Activated naive CD8-positive, alpha-beta T cell treated with anti-CD3 and anti-CD28 coated beads, Interleukin-2, amount 10 ng/mL, durations not matched to agents 7 days and 5 days (primary cell): ENCODE measurements at regions not wholly inside any gene's neighbourhood (a gene's known extent, or its start where the extent isn't known, plus 50 kb on each side); places are given as distances from the start of the nearest gene placed in this dataset.

ENCODE experiments used
- ATAC-seq: fragments of 150-1000 bp; cut with Tn5 transposase; one replicate; pipeline ENCODE4 v1.10.0; 2021; ENCODE audit warnings: low read depth, moderate library complexity
- POLR2A ChIA-PET: fragments of 350-600 bp; sonication (Branson Sonifier 250); formaldehyde crosslinking; loops from one replicate; lab custom pipeline; 2021; ENCODE audit warnings: antibody characterized with exemption; lab: Charles Lee
- DNase-seq: peaks from one replicate; pipeline ENCODE4 v3.0.0; 2021
- H3K27ac Mint-ChIP-seq: one replicate; pipeline ENCODE4 v1.8.0; 2022; ENCODE audit warnings: mild to moderate bottlenecking, mixed read lengths
- H3K27me3 Mint-ChIP-seq: one replicate; pipeline ENCODE4 v1.8.0; 2022; ENCODE audit warnings: mild to moderate bottlenecking, moderate library complexity, mixed read lengths
- H3K36me3 Mint-ChIP-seq: one replicate; pipeline ENCODE4 v1.8.0; 2021; ENCODE audit warnings: mild to moderate bottlenecking, mixed read lengths
- H3K4me1 Mint-ChIP-seq: one replicate; pipeline ENCODE4 v1.8.0; 2021; ENCODE audit warnings: mixed read lengths
- H3K4me3 Mint-ChIP-seq: one replicate; pipeline ENCODE4 v1.8.0; 2022; ENCODE audit warnings: mild to moderate bottlenecking, moderate library complexity, mixed read lengths
- H3K9me3 Mint-ChIP-seq: one replicate; pipeline ENCODE4 v1.8.0; 2021; ENCODE audit warnings: mixed read lengths

DNA sequence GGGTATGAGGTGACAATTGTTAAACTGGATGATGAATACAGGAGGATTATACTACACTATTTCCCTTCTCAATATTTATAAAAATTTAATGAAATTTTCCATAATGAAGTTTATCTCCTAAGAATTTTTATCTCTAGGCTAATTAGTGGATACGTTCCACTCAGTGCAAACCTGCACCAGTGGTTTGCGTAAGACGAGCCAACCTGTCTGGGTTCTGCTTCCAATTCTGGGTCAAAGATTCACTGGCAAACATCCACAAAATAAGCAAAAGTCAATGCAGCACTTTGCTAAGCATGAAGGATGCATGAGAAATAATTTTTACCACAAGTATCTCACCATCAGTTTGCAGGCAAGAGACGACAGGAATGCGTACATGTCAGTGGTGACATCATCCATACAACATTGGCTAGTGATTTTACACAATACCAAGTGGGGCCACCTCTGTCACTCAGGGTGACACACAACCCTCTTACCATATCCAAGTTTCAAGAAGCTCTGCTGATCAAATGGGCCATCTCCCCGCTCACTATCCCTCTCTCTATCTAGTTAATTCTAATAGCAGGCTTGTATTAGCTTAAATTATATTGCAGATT lies 51.7 kb downstream of the FAM50B start:
- DNase-seq (no peak), ATAC-seq (no peak)
- Mint-ChIP-seq H3K4me3 (no peak overlapping the region), H3K27me3 (peaks cover 7% of the 10 kb centered on the region), H3K36me3 (no peaks in the 10 kb centered on the region), H3K9me3 (no peaks in the 10 kb centered on the region), H3K27ac (no peak overlapping the region), H3K4me1 (no peaks in the 10 kb centered on the region)
- POLR2A ChIA-PET, result no interaction called here

DNA sequence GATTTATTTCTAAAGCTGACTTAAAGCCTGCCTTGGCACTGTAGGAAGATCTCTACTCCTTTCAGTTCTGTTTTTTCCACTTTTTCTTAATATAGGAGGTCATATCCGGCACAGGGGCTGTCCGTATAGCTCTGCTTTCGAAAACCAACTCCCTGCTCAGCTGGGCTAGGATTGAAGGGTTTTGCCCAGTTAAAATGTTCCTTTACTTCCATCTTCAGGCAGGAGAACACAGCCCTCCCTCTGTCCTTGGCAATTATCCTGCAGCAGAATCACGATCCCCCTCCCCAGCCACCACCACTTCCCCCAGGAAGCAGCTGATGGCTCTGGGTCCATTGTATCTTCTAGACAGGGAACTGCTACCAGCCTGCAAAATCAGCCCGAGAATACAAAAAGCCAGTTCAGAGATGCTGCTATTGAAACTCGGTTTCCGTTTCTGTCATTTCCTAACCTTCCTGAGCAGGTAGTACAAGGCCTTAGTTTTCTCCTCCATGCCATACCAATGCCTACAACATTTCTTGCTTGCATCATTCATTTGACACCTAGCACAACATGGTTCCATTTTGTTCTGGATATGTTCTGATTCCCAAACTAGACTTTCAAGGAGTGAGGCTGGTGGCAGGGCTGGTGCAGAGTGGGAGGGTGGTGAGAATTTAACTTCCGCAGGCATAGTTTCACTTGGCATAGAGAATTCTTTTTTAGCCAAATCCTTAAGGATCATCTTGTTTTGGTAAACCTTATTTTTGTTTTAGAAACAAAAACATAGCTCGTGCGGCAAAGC lies 53.9 kb downstream of the FAM50B start:
- peaks cover 24% of the 10 kb centered on the region for H3K27me3 Mint-ChIP-seq
- no peaks in the 10 kb centered on the region for H3K36me3 Mint-ChIP-seq
- no peak overlapping the region for H3K27ac Mint-ChIP-seq
- DNase-seq (no peak), ATAC-seq (no peak)
- no peaks in the 10 kb centered on the region for H3K9me3 Mint-ChIP-seq
- no peak overlapping the region for H3K4me3 Mint-ChIP-seq
- no peaks in the 10 kb centered on the region for H3K4me1 Mint-ChIP-seq
- POLR2A ChIA-PET, result no interaction called here

DNA sequence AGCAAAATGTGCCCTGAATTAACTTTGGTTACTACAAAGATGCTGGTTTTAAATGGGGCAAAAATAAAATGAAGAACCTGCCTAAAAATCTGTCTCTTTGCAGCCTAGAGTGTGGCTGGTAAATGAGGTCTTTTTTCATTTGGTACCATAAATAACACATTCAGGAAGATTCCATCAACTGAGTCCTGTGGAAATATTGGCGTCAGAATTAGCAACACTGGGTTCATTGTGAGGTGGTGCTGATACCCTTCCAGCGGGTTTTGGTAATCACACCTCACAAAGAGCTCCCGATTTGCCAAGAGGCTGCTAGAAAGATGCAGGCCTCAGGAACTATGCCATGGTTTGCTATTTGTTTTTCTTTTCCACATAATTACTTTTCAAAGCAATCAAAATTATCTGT lies 55.3 kb downstream of the FAM50B start:
- H3K4me1 Mint-ChIP-seq, result no peaks in the 10 kb centered on the region
- POLR2A ChIA-PET, result no interaction called here

DNA sequence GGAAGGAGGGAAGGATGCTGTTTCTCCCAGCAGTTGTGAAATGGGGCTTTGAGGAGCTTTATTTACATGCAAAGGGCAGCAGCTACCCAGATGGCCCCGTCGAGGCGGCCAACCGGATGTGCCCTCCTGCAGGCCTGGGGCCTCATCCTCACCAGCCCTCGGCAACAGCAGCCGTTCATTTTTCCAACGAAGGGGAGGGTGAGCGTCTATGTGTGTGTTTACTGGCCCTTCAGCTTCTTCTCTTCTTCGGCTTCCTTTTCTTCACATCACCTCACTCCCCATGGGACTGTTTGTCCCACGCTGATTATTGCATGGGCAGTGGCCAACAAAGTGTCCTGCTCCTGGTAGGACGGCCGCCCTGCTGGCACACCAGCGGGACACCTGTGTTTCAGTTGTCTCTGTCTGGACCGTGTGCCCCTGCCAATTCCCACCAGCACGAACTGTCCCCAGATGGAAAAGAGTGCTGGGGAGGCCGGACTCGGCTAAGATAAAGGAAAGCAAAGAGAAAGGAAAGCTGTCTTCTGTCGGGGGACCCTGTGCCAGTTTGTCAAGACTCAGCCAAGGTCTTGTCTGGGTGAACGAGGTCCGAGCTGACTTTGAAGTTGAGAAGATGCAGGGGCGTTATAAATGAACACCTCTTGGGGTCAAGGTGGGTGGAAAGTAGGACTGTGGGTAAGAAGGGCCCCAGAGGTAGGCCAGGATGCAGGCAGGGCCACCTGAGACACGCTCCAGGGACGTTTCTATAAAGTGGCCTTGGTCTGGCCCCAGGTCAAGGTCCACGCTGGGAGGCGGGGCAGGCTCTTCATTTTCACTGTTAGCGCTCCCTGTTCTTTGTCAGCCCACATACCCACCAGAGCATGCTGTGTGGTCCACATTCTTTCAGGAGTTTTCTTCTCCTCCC lies 57.0 kb downstream of the FAM50B start:
- no peaks in the 10 kb centered on the region for H3K36me3 Mint-ChIP-seq
- POLR2A ChIA-PET, result no interaction called here
- H3K9me3 Mint-ChIP-seq, result no peaks in the 10 kb centered on the region
- no peak overlapping the region for H3K4me3 Mint-ChIP-seq
- peaks cover 45% of the 10 kb centered on the region for H3K27me3 Mint-ChIP-seq
- ATAC-seq (no peak), DNase-seq (no peak)
- H3K27ac Mint-ChIP-seq, result no peak overlapping the region
- H3K4me1 Mint-ChIP-seq, result no peaks in the 10 kb centered on the region

More for the DNA sequence above, 55.3 kb downstream of the FAM50B start:
- H3K9me3 Mint-ChIP-seq, result no peaks in the 10 kb centered on the region
- no peak for ATAC-seq
- H3K27ac Mint-ChIP-seq, result no peak overlapping the region
- DNase-seq, result no peak
- no peak overlapping the region for H3K4me3 Mint-ChIP-seq
- no peaks in the 10 kb centered on the region for H3K36me3 Mint-ChIP-seq
- peaks cover 32% of the 10 kb centered on the region for H3K27me3 Mint-ChIP-seq

DNA sequence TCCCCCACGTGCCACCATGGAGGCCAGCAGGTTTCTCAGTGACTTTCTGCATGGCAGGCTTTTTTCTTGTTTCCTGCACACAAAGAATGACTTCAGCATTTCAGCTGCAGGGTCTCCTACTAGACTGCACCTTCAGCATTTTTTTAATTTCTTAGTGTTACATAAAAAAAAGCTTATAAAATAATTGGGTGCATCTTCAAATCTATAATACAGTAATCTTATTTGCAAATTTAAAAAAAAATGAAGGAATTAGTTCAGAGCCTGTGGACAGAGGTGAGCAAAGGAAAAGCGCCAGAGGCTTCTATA lies 57.6 kb downstream of the FAM50B start:
- Mint-ChIP-seq H3K27me3 (peaks cover 51% of the 10 kb centered on the region), H3K36me3 (no peaks in the 10 kb centered on the region), H3K4me3 (no peak overlapping the region), H3K9me3 (no peaks in the 10 kb centered on the region), H3K27ac (no peak overlapping the region), H3K4me1 (no peaks in the 10 kb centered on the region)
- DNase-seq (no peak), ATAC-seq (no peak)
- POLR2A ChIA-PET, result no interaction called here

DNA sequence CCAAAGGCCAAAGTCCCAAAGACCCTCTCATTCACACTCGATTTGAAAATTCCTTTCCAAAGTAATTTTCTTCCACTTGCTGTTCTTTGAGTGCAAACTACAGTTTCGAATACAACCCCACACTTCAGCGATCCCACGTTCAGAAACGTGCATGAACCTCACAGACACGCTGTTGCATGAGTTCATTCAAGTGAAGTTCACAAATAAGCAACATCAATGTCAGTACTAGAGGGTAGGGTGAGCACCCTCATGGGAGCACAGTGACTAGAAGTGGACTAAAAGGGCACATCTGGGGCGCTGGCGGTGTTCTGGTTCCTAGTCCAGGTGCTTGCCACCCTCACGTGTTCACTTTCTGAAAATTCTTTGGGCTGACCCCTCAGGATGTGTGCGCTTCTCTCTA lies 59.0 kb downstream of the FAM50B start:
- ATAC-seq (no peak), DNase-seq (no peak)
- Mint-ChIP-seq H3K9me3 (no peaks in the 10 kb centered on the region), H3K27me3 (peaks cover 65% of the 10 kb centered on the region), H3K27ac (no peak overlapping the region), H3K36me3 (no peaks in the 10 kb centered on the region), H3K4me1 (no peaks in the 10 kb centered on the region), H3K4me3 (no peak overlapping the region)
- POLR2A ChIA-PET, result no interaction called here

DNA sequence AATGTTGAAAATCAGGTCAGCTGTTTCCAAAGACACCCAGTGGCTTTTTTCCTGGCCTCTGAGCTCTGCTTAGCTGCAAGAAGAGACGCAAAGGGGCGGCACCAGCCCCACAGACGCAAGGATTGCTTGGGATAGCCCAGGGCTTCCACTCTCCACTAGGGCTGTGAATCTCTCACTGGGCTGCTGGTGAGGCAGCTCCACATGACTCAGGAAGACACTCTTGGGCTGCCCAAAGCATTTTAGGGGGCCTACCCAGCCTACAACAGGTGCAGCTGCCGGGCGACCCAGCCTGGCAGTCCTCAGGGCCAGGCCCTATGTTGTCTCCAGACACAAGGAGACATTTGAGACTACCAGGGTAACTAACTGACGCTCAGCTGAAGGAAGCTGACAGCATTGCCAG lies 59.8 kb downstream of the FAM50B start:
- H3K36me3 Mint-ChIP-seq, result no peaks in the 10 kb centered on the region
- DNase-seq (no peak), ATAC-seq (no peak)
- H3K27ac Mint-ChIP-seq, result no peak overlapping the region
- H3K27me3 Mint-ChIP-seq, result peaks cover 69% of the 10 kb centered on the region
- peaks cover under 1% of the 10 kb centered on the region for H3K4me1 Mint-ChIP-seq
- H3K9me3 Mint-ChIP-seq, result no peaks in the 10 kb centered on the region
- no peak overlapping the region for H3K4me3 Mint-ChIP-seq
- POLR2A ChIA-PET, result no interaction called here

DNA sequence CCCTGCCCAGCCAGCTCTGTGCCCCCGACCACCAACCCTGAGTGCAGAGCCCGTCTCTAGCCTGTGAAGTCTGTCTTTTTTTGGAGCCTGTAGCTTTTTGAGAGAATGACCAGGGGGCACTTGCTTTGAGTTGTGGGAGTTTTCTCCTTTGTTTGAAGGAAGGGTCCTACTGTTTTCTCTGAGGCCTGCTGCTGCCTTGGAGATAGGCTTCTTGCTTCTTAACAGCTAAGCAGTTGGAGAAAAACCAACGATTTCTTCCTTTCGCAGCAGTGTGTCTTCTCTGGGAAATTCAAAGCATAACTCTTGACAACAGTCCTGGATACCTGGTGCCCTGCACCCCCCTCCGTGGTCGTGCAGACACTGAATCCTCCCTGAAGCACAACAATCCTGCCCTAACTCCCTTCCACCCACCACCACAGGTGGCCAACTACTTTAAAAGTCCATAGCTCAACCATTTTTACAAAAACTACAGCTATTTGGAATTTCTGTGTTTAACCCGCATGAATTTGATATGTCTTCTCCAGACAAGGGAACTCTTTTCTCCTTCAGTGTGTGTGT lies 61.0 kb downstream of the FAM50B start:
- Mint-ChIP-seq H3K27ac (no peak overlapping the region), H3K4me3 (no peak overlapping the region), H3K27me3 (peaks cover 71% of the 10 kb centered on the region), H3K9me3 (no peaks in the 10 kb centered on the region), H3K36me3 (peaks cover 2% of the 10 kb centered on the region), H3K4me1 (peaks cover 9% of the 10 kb centered on the region)
- POLR2A ChIA-PET, result no interaction called here
- ATAC-seq (no peak), DNase-seq (no peak)

DNA sequence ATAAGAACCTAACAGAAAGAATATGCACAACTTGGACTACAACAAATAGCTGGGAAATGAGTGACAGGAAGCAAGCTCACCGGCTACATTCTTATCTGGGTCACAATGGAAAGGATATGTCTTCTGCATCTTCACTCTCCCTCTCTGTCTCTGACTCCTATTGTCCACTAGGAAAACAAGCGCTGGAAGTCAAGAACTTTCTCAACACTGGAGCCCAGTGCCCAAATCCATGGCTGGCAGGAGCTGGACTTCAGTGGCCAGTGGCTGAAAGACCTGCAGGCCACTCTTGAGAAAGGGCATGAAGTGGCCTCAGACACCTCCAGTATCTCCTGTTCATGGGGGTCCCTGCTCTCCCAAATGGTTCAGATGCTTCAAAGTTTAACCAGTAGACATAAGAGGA lies 62.0 kb downstream of the FAM50B start:
- Mint-ChIP-seq H3K27me3 (peaks cover 67% of the 10 kb centered on the region), H3K4me1 (peaks cover 18% of the 10 kb centered on the region)

DNA sequence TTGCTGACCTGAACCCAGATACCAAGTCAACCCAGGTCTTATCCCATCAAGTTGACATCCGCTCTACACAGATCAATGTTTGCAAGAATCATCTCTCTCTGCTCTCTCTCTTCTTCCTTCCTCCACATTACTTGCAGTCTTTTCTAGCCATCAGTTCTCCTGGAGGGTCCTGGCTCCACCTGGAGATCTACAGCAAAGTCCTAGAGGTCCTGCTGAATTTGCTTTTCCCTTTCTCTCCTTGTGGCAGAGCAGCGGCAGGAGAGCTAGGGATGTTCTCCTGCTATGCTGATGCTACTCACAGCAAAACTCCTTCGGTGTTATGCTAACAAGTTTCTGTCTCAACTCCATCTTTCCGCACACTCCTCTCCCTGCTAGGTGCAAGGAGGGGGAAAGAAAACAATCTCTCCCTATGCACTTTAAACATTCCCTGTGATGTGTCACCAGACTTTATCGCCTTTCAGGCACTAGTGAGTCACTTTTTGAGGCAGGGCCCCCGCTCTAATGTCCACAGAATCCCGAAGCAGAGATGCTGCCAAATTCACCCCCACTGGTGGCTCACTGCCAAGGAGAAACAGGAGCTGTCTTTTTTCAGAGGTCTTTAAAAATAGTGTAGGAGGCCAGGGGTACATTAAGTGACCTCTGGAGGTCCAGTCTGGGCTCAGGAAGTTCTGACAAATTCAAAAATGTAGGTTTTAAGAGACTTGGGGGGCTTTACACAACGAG lies 62.6 kb downstream of the FAM50B start:
- DNase-seq, result no peak
- POLR2A ChIA-PET, result no interaction called here
- Mint-ChIP-seq H3K27me3 (peaks cover 64% of the 10 kb centered on the region), H3K4me3 (no peak overlapping the region), H3K27ac (no peak overlapping the region), H3K4me1 (peaks cover 19% of the 10 kb centered on the region), H3K36me3 (peaks cover 2% of the 10 kb centered on the region), H3K9me3 (no peaks in the 10 kb centered on the region)
- ATAC-seq, result no peak

More for the DNA sequence above, 62.0 kb downstream of the FAM50B start:
- POLR2A ChIA-PET, result no interaction called here
- no peak overlapping the region for H3K4me3 Mint-ChIP-seq
- H3K9me3 Mint-ChIP-seq, result no peaks in the 10 kb centered on the region
- H3K27ac Mint-ChIP-seq, result no peak overlapping the region
- DNase-seq, result no peak
- H3K36me3 Mint-ChIP-seq, result peaks cover 2% of the 10 kb centered on the region
- ATAC-seq, result no peak

DNA sequence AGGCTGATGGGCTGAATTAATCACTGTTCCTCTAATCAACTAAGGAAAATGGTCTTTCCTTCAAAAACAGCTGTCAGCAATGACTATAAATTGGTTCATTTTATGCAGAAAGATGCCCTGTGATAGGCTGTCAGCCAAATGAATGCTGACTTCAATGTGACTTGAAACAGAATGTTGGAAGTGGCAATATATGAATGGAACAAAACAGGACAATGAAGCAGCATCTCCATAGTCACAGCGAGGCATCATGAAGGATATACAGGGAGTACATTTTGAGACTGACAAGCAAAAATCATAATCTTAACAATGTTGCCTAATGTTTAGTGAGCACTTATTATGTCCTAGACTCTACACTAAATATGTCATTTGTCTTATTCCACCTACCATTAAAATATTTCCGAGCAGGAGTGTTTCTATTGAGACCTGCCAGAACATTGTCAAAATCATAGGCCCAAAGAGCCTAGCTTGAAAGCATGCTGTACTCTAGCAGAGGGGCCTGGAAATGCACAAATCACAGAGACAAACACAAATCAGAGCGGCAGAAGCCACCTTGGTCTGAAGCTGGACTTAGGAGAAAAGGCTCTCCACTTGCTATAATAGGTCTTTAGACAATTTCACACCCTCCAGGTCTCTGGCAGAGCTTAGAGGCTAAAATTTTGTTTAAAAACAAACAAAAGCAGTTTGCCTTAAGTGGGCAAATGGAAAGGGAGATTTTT lies 63.3 kb downstream of the FAM50B start:
- no peak overlapping the region for H3K27ac Mint-ChIP-seq
- no peak overlapping the region for H3K4me3 Mint-ChIP-seq
- ATAC-seq, result no peak
- H3K4me1 Mint-ChIP-seq, result peaks cover 21% of the 10 kb centered on the region
- H3K36me3 Mint-ChIP-seq, result peaks cover 2% of the 10 kb centered on the region
- POLR2A ChIA-PET, result no interaction called here
- peaks cover 59% of the 10 kb centered on the region for H3K27me3 Mint-ChIP-seq
- DNase-seq, result no peak
- H3K9me3 Mint-ChIP-seq, result peaks cover 3% of the 10 kb centered on the region

DNA sequence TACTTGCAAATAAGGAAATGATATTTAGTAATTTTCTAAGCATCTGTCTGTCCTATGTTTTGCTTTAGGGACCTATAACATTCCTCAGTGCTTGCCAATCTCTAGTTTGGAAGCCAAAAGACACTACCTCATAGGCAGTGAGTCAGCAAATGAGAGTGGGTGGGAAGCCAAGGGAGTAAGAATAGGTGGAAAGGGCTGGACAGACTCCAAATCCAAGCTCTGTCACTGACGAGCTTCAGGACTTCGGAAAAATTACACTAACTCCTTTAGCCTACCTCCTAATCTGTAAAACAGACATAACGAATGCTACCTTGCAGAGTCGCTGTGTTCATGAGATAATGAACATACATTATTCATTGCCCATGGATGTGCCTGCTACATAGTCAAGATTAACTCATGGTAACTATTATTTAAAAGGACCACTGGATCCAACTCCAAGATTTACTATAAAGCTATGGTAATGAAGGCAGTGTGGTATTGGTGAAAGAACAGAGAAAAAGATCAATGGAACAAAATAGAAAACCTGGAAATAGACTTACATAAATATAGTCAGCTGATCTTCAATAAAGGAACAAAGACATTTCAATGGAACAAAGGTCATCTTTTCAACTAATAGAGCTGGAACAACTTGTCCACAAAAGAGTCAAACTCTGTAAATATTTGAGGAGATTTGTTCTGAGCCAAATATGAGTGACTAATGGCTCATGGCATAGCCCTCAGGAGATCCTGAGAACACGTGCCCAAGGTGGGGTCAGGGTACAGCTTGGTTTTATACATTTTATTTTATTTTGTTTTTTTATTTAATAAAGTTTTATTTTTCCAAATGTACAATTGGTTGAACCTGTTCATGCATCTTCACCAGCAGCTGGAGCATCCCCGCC lies 64.1 kb downstream of the FAM50B start:
- no peak for DNase-seq
- H3K36me3 Mint-ChIP-seq, result peaks cover 2% of the 10 kb centered on the region
- ATAC-seq, result no peak
- H3K4me1 Mint-ChIP-seq, result peaks cover 21% of the 10 kb centered on the region
- H3K4me3 Mint-ChIP-seq, result no peak overlapping the region
- no peak overlapping the region for H3K27ac Mint-ChIP-seq
- POLR2A ChIA-PET, result no interaction called here
- peaks cover 57% of the 10 kb centered on the region for H3K27me3 Mint-ChIP-seq
- peaks cover 3% of the 10 kb centered on the region for H3K9me3 Mint-ChIP-seq
